Neural crest cell (in vitro differentiated cells): ENCODE measurements at regions not wholly inside any gene's neighbourhood (a gene's known extent, or its start where the extent isn't known, plus 50 kb on each side); places are given as distances from the start of the nearest gene placed in this dataset.
"Not testable (repeated sequence)": the region's sequence is repeated elsewhere in the genome, so short reads cannot be mapped to it uniquely, and the experiment has no call there.

Experiments
- DNase-seq: peaks from one replicate; pipeline ENCODE4 v3.0.0; 2021; ENCODE audit warnings: low read depth, mixed read lengths, low spot score
- H3K27ac Mint-ChIP-seq: one replicate; pipeline ENCODE4 v1.8.0; 2021; ENCODE audit warnings: mild to moderate bottlenecking, mixed read lengths; ENCODE audit not compliant: unreplicated experiment
- H3K27me3 Mint-ChIP-seq: 2 replicates; pipeline ENCODE4 v1.8.0; 2021; ENCODE audit warnings: low read depth, mild to moderate bottlenecking, mixed read lengths
- H3K36me3 Mint-ChIP-seq: 2 replicates; pipeline ENCODE4 v1.8.0; 2021; ENCODE audit warnings: low read depth, mild to moderate bottlenecking, mixed read lengths
- H3K4me1 Mint-ChIP-seq: 2 replicates; pipeline ENCODE4 v1.8.0; 2021; ENCODE audit warnings: mixed read lengths
- H3K4me3 Mint-ChIP-seq: one replicate; pipeline ENCODE4 v1.8.0; 2021; ENCODE audit warnings: mild to moderate bottlenecking, mixed read lengths
- H3K9me3 Mint-ChIP-seq: 2 replicates; pipeline ENCODE4 v1.8.0; 2021; ENCODE audit warnings: mixed read lengths
- CTCF ChIP-seq: fragments of 200-600 bp; sonication (generic); conservative IDR thresholded peaks from 2 replicates; pipeline ENCODE4 v1.5.0; 2021; ENCODE audit warnings: antibody characterized with exemption, mild to moderate bottlenecking

DNA sequence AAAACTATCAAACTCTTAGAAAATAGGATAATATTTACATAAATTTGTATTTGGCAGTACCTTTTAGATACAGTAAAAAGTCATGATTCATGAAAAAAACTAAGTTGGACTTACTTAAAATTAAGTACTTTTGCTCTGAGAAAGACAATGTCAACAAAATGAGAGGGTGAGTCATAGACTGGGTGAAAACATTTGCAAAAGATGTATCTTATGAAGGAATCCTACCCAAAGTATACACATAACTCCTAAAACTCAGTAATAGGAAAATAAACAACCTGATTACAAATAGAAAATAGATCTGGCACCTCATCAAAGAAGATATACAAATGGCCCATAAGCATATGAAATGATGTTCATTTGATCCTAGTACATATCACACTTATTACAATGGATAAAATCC lies 1154.6 kb downstream of the JRKL start:
- Mint-ChIP-seq H3K4me3 (no peak overlapping the region), H3K27ac (no peak overlapping the region), H3K36me3 (no peaks in the 10 kb centered on the region), H3K27me3 (no peaks in the 10 kb centered on the region), H3K9me3 (no peaks in the 10 kb centered on the region), H3K4me1 (no peaks in the 10 kb centered on the region)
- TF ChIP-seq CTCF: no peak
- DNase-seq: no peak

- DNase-seq: no peak
- no peaks in the 10 kb centered on the region for H3K36me3 Mint-ChIP-seq
- no peak for TF ChIP-seq CTCF
- no peak overlapping the region for H3K4me3 Mint-ChIP-seq
- no peaks in the 10 kb centered on the region for H3K9me3 Mint-ChIP-seq
- no peaks in the 10 kb centered on the region for H3K27me3 Mint-ChIP-seq
- H3K27ac Mint-ChIP-seq: no peak overlapping the region
- no peaks in the 10 kb centered on the region for H3K4me1 Mint-ChIP-seq
Observed at GRCh38 chr11:97548280-97548679, 1158.5 kb downstream of the JRKL start.

GRCh38 chr11:97557399-97557798 lies 1167.6 kb downstream of the JRKL start:
- no peak for DNase-seq
- Mint-ChIP-seq H3K27ac (no peak overlapping the region), H3K36me3 (no peaks in the 10 kb centered on the region), H3K4me3 (no peak overlapping the region), H3K27me3 (no peaks in the 10 kb centered on the region), H3K9me3 (no peaks in the 10 kb centered on the region), H3K4me1 (no peaks in the 10 kb centered on the region)
- TF ChIP-seq CTCF: peak; percentile 34

DNA sequence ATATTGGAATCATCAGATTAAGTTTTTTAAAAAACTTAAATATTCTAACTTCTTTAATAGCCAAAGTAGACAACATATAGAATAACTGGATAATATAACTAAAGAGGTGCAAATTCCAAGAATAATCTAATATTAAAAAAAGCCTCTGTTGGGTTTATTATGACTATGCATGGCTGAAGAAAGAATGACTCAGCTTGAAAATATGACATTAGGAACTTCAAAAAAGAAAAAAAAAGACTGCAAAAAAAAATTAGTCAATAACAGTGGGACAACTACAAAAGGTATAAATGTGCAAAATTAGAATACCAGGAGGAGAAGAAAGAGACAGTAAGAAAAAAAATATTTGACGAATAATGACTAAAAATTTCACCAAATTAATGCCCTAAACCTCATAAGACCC lies 1178.0 kb downstream of the JRKL start:
- TF ChIP-seq CTCF: no peak
- peaks cover 12% of the 10 kb centered on the region for H3K9me3 Mint-ChIP-seq
- no peaks in the 10 kb centered on the region for H3K27me3 Mint-ChIP-seq
- no peak overlapping the region for H3K27ac Mint-ChIP-seq
- no peak for DNase-seq
- no peaks in the 10 kb centered on the region for H3K36me3 Mint-ChIP-seq
- no peak overlapping the region for H3K4me3 Mint-ChIP-seq
- no peaks in the 10 kb centered on the region for H3K4me1 Mint-ChIP-seq

GRCh38 chr11:97570636-97571035 lies 1180.8 kb downstream of the JRKL start:
- no peak for TF ChIP-seq CTCF
- H3K9me3 Mint-ChIP-seq: peaks cover 12% of the 10 kb centered on the region
- H3K4me1 Mint-ChIP-seq: no peaks in the 10 kb centered on the region
- no peaks in the 10 kb centered on the region for H3K27me3 Mint-ChIP-seq
- H3K36me3 Mint-ChIP-seq: no peaks in the 10 kb centered on the region
- H3K27ac Mint-ChIP-seq: no peak overlapping the region
- H3K4me3 Mint-ChIP-seq: no peak overlapping the region
- no peak for DNase-seq

DNA sequence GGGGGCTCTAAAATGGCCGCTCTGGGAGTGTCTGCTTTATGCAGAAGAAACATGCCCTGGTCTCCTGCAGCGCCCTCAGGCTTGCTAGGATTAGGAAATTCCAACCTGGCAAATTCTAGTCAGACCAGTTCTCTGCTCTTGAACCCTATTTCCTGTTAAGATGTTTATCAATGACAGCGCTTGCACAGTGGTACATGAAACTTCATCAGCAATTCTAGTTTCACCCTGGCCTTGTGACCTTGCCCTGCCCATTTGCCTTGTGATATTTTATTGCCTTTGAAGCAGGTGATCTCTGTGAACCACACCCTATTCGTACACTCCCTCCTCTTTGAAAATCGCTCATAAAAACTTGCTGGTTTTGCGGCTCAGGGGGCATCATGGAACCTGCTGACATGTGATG lies 1184.0 kb downstream of the JRKL start:
- not testable (repeated sequence) for DNase-seq

More for the DNA sequence above, 1184.0 kb downstream of the JRKL start:
- H3K4me1 Mint-ChIP-seq, H3K9me3 Mint-ChIP-seq, H3K4me3 Mint-ChIP-seq, H3K27ac Mint-ChIP-seq, H3K27me3 Mint-ChIP-seq, H3K36me3 Mint-ChIP-seq: not testable (repeated sequence)
